Lower lobe of right lung (tissue), 2 donors: ENCODE measurements at regions not wholly inside any gene's neighbourhood (a gene's known extent, or its start where the extent isn't known, plus 50 kb on each side); places are given as distances from the start of the nearest gene placed in this dataset.
"Not testable (repeated sequence)": the region's sequence is repeated elsewhere in the genome, so short reads cannot be mapped to it uniquely, and the experiment has no call there.

Source experiments
- ATAC-seq, 2 donors: fragments of 200-7000 bp; cut with Tn5 transposase; one replicate each; pipeline ENCODE4 v1.9.1; 2020 to 2022; ENCODE audit warnings: mild to moderate bottlenecking in 2 of 2, moderate library complexity in 2 of 2
- DNase-seq: peaks from one replicate; pipeline ENCODE4 v3.0.0-alpha.2; 2020
- H3K27ac ChIP-seq: fragments of 200-600 bp; one replicate; pipeline ENCODE4 v1.8.0; 2022
- H3K27me3 ChIP-seq: fragments of 200-600 bp; one replicate; pipeline ENCODE4 v1.8.0; 2022; ENCODE audit warnings: low read depth
- H3K36me3 ChIP-seq: fragments of 200-600 bp; one replicate; pipeline ENCODE4 v1.8.0; 2022; ENCODE audit warnings: mild to moderate bottlenecking
- H3K4me1 ChIP-seq: fragments of 200-600 bp; one replicate; pipeline ENCODE4 v1.8.0; 2022
- H3K4me3 ChIP-seq: fragments of 200-600 bp; one replicate; pipeline ENCODE4 v1.8.0; 2022; ENCODE audit warnings: mild to moderate bottlenecking
- H3K9me3 ChIP-seq: fragments of 200-600 bp; one replicate; pipeline ENCODE4 v1.8.0; 2022
- CTCF ChIP-seq: fragments of 200-600 bp; IDR thresholded peaks from one replicate; pipeline ENCODE4 v1.8.0; 2022; ENCODE audit warnings: antibody characterized with exemption, mild to moderate bottlenecking
- intact Hi-C: fragments of 100-400 bp; cut with DNase I; formaldehyde crosslinking; loops from one replicate; pipeline ENCODE4 v1.11.0; 2022
- donor health status: DM: no; HTN: yes; CAD: no; lungs with severe emphysema.

GRCh38 chr3:18208091-18208490, 217.0 kb downstream of the SATB1 start:
- Histone ChIP-seq H3K9me3 (no peaks in the 10 kb centered on the region), H3K4me1 (no peaks in the 10 kb centered on the region), H3K4me3 (no peak overlapping the region), H3K36me3 (no peaks in the 10 kb centered on the region), H3K27ac (no peak overlapping the region), H3K27me3 (no peaks in the 10 kb centered on the region)
- no peak for ATAC-seq
- no peak for TF ChIP-seq CTCF
- no peak for DNase-seq
- intact Hi-C loops, result no loop called here

- no peak for DNase-seq
- Histone ChIP-seq H3K9me3 (no peaks in the 10 kb centered on the region), H3K27ac (no peak overlapping the region), H3K4me1 (no peaks in the 10 kb centered on the region), H3K36me3 (no peaks in the 10 kb centered on the region), H3K27me3 (no peaks in the 10 kb centered on the region), H3K4me3 (no peak overlapping the region)
- no peak for TF ChIP-seq CTCF
- no peak for ATAC-seq
- intact Hi-C loops, result no loop called here
Measured at GRCh38 chr3:18207226-18207625, 217.9 kb downstream of the SATB1 start.

GRCh38 chr3:18205701-18206100, 219.4 kb downstream of the SATB1 start:
- H3K9me3 ChIP-seq, H3K36me3 ChIP-seq, H3K4me1 ChIP-seq, ATAC-seq, H3K27ac ChIP-seq, H3K27me3 ChIP-seq, H3K4me3 ChIP-seq, intact Hi-C loops, DNase-seq: not testable (repeated sequence)

GRCh38 chr3:18201315-18201714, 223.8 kb downstream of the SATB1 start:
- no peak for DNase-seq
- TF ChIP-seq CTCF, result no peak
- Histone ChIP-seq H3K4me3 (no peak overlapping the region), H3K27ac (no peak overlapping the region), H3K36me3 (no peaks in the 10 kb centered on the region), H3K4me1 (no peaks in the 10 kb centered on the region), H3K9me3 (peaks cover 5% of the 10 kb centered on the region), H3K27me3 (no peaks in the 10 kb centered on the region)
- intact Hi-C loops, result no loop called here
- no peak for ATAC-seq

- Histone ChIP-seq H3K27me3 (no peaks in the 10 kb centered on the region), H3K36me3 (no peaks in the 10 kb centered on the region), H3K9me3 (peaks cover 5% of the 10 kb centered on the region), H3K27ac (no peak overlapping the region), H3K4me1 (no peaks in the 10 kb centered on the region), H3K4me3 (no peak overlapping the region)
- TF ChIP-seq CTCF, result no peak
- ATAC-seq (no peak), DNase-seq (no peak)
- intact Hi-C loops, result no loop called here
Measured at GRCh38 chr3:18199757-18200156, 225.4 kb downstream of the SATB1 start.

- no peaks in the 10 kb centered on the region for H3K27me3 ChIP-seq
- no peak overlapping the region for H3K27ac ChIP-seq
- no peak for TF ChIP-seq CTCF
- no peaks in the 10 kb centered on the region for H3K4me1 ChIP-seq
- peaks cover 5% of the 10 kb centered on the region for H3K9me3 ChIP-seq
- intact Hi-C loops, result no loop called here
- no peaks in the 10 kb centered on the region for H3K36me3 ChIP-seq
- DNase-seq, result no peak
- ATAC-seq, result no peak
- no peak overlapping the region for H3K4me3 ChIP-seq
Measured at GRCh38 chr3:18195836-18196235, 229.3 kb downstream of the SATB1 start.
